ENCODE measurements at regions not wholly inside any gene's neighbourhood (a gene's known extent, or its start where the extent isn't known, plus 50 kb on each side); places are given as distances from the start of the nearest gene placed in this dataset.

DNA sequence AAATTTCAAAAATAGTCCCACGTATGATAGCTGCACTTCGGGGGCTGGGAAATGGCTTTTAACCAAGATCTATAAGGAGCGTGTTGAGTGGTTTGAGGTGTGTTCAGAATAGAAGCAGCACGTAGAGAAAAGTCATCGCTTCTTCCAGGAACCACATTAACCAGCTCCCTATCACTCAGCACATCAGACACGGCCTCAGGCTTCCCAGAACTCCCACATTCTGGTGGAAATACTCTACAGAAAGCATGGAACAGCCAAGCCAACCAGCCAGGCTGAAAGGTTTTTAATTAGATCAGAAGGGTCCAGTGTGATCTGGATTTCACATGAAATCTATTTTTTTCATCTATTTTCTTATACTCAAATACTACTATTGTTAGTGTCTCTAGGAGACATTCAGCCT, 231.5 kb upstream of the NRP1 start:
- Histone ChIP-seq H4K8ac (ENCODE audit: extremely low read depth, insufficient read depth, low read length) (no peak overlapping the region), H4K91ac (replicated peaks; ENCODE audit: insufficient read length, low read length) (no peak overlapping the region), H2BK12ac (ENCODE audit: low read depth, low read length) (no peak overlapping the region), H3K4me2 (ENCODE audit: insufficient read depth in 1 of 2, low read depth in 2 of 2, low read length in 2 of 2) (no peak overlapping the region), H3K79me2 (ENCODE audit: control insufficient read depth in 1 of 2, insufficient read depth in 2 of 2, low read length in 2 of 2) (no peaks in the 10 kb centered on the region), H3K9me3 (ENCODE audit: insufficient read depth in 2 of 2, low read depth in 1 of 2, low read length in 1 of 2) (no peaks in the 10 kb centered on the region), H3K79me1 (ENCODE audit: low read depth, low read length) (no peaks in the 10 kb centered on the region), H3K27ac (ENCODE audit: low read depth, low read length) (no peak overlapping the region), H3K9ac (replicated peaks in 1 of 4; ENCODE audit: extremely low read depth in 1 of 4, low read depth in 3 of 4, low read length in 3 of 4) (no peak overlapping the region), H3K27me3 (replicated peaks in 1 of 4; ENCODE audit: control insufficient read depth in 3 of 4, extremely low read depth in 1 of 4, insufficient read depth in 3 of 4, low read length in 3 of 4) (no peaks in the 10 kb centered on the region), H2AK5ac (ENCODE audit: low read depth, low read length) (no peak overlapping the region), H2AFZ (ENCODE audit: low read length) (peak overlapping the region; percentile 25; the same call in 1 of the 2 replicates), H4K20me1 (replicated peaks in 1 of 2; ENCODE audit: control insufficient read depth in 1 of 2, insufficient read depth in 2 of 2, low read length in 2 of 2) (no peaks in the 10 kb centered on the region), H3K14ac (ENCODE audit: insufficient read length) (no peak overlapping the region), H4K5ac (ENCODE audit: insufficient read length, low read depth, low read length) (no peak overlapping the region), H3K18ac (ENCODE audit: extremely low read depth, low read length) (no peak overlapping the region), H2BK5ac (ENCODE audit: low read depth, low read length) (peak overlapping the region; percentile 66; the same call in 1 of the 2 replicates), H2BK120ac (replicated peaks; ENCODE audit: low read depth, low read length) (no peak overlapping the region), H3K4me3 (ENCODE audit: extremely low read depth in 1 of 4, insufficient read depth in 2 of 4, low read depth in 3 of 4, low read length in 4 of 4) (no peak overlapping the region), H3K36me3 (ENCODE audit: control insufficient read depth in 2 of 4, insufficient read depth in 4 of 4, low read length in 3 of 4) (no peaks in the 10 kb centered on the region), H2BK15ac (ENCODE audit: low read length) (no peak overlapping the region), H3K23ac (ENCODE audit: insufficient read length) (no peak overlapping the region), H2BK20ac (ENCODE audit: low read length) (no peak overlapping the region), H3K4ac (replicated peaks; ENCODE audit: insufficient read length, low read depth, low read length) (no peak overlapping the region), H3K4me1 (replicated peaks in 1 of 4; ENCODE audit: control insufficient read depth in 3 of 4, insufficient read depth in 4 of 4, low read length in 3 of 4) (no peaks in the 10 kb centered on the region), H3K56ac (replicated peaks; ENCODE audit: insufficient read length, low read depth, low read length) (no peak overlapping the region), H3K23me2 (ENCODE audit: low read depth, low read length) (no peaks in the 10 kb centered on the region)
- ChIA-PET CTCF (ENCODE audit: partially characterized antibody) (interaction anchor here (1.1 kb wide), 1 partner anchor 237 kb away, joined by 3 read pairs; no protein-coding TSS in a partner anchor), POLR2A (ENCODE audit: partially characterized antibody) (no interaction called here)
- WGBS, 2 experiments (ENCODE audit: extremely low coverage in 1 of 2, insufficient coverage in 1 of 2, insufficient read length in 1 of 2, insufficient replicate concordance in 2 of 2, low coverage in 1 of 2, low lambda C conversion rate in 2 of 2, missing lambda C conversion rate in 1 of 2) = 82% methylated on average over 6 of the region's 6 CpGs; no CpG with 5 or more reads in 1 of the 2 experiments
- DNase-seq (ENCODE audit: low read depth in 1 of 2, low spot score in 2 of 2) = no peak
- no peak for FAIRE-seq
- TF ChIP-seq RXRA (IDR thresholded peaks at IDR 0.05; ENCODE audit: insufficient read depth, low read depth, low read length) = no peak
- TF ChIP-seq, protein P1, sequence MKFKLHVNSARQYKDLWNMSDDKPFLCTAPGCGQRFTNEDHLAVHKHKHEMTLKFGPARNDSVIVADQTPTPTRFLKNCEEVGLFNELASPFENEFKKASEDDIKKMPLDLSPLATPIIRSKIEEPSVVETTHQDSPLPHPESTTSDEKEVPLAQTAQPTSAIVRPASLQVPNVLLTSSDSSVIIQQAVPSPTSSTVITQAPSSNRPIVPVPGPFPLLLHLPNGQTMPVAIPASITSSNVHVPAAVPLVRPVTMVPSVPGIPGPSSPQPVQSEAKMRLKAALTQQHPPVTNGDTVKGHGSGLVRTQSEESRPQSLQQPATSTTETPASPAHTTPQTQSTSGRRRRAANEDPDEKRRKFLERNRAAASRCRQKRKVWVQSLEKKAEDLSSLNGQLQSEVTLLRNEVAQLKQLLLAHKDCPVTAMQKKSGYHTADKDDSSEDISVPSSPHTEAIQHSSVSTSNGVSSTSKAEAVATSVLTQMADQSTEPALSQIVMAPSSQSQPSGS (IDR thresholded peaks at IDR 0.05; ENCODE audit: low read length) = no peak
- no peak for TF ChIP-seq KDM1A (IDR thresholded peaks at IDR 0.05; ENCODE audit: borderline replicate concordance, low read length)
- TF ChIP-seq KDM5A (IDR thresholded peaks at IDR 0.05; ENCODE audit: low read length) = no peak
- TF ChIP-seq RNF2 (IDR thresholded peaks at IDR 0.05; ENCODE audit: borderline replicate concordance, low read depth, low read length, missing control alignments, poor library complexity, severe bottlenecking) = no peak
- TF ChIP-seq SRF (IDR thresholded peaks at IDR 0.05; ENCODE audit: low read depth, low read length) = no peak
- no peak for TF ChIP-seq SAP30 (IDR thresholded peaks at IDR 0.05; ENCODE audit: insufficient read depth, insufficient replicate concordance, low read length)
- no peak for TF ChIP-seq FOSL1 (IDR thresholded peaks at IDR 0.05; ENCODE audit: insufficient read depth, low read depth, low read length)
- no peak for TF ChIP-seq TCF12 (IDR thresholded peaks at IDR 0.05; ENCODE audit: low read depth, low read length)
- no peak for TF ChIP-seq RAD21 (IDR thresholded peaks at IDR 0.05 in 1 of 2, conservative IDR thresholded peaks at IDR 0.05 in 1 of 2; ENCODE audit: low read depth in 2 of 2, low read length in 2 of 2)
- TF ChIP-seq TAF1 (IDR thresholded peaks at IDR 0.05; ENCODE audit: low read depth, low read length) = no peak
- TF ChIP-seq SIN3A (conservative IDR thresholded peaks at IDR 0.05 in 1 of 2, IDR thresholded peaks at IDR 0.05 in 1 of 2; ENCODE audit: low read depth in 1 of 2, low read length in 2 of 2) = no peak

Data from H1 (cell line).